ENCODE measurements at regions not wholly inside any gene's neighbourhood (a gene's known extent, or its start where the extent isn't known, plus 50 kb on each side); places are given as distances from the start of the nearest gene placed in this dataset.

DNA sequence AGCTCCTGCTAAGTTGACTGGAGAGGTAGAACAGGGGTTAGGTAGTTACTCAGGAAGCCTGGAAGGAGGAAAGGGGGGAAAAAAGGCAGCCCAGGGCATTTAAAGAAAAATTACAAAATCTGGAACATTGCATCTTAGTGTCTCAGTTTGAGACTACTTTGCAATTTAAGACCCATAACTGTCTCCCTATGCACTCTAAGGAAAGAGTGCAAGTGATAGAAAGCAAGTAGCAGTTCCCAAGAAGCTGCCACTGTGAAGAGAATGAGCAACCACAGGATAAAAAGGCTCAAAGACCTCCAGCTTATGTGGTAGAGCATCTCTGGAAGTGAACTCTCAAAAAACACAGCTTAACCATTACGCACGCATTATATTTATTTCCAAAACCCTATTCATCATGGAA, 141.8 kb downstream of the SLCO4C1 start:
- TF ChIP-seq, protein P1, sequence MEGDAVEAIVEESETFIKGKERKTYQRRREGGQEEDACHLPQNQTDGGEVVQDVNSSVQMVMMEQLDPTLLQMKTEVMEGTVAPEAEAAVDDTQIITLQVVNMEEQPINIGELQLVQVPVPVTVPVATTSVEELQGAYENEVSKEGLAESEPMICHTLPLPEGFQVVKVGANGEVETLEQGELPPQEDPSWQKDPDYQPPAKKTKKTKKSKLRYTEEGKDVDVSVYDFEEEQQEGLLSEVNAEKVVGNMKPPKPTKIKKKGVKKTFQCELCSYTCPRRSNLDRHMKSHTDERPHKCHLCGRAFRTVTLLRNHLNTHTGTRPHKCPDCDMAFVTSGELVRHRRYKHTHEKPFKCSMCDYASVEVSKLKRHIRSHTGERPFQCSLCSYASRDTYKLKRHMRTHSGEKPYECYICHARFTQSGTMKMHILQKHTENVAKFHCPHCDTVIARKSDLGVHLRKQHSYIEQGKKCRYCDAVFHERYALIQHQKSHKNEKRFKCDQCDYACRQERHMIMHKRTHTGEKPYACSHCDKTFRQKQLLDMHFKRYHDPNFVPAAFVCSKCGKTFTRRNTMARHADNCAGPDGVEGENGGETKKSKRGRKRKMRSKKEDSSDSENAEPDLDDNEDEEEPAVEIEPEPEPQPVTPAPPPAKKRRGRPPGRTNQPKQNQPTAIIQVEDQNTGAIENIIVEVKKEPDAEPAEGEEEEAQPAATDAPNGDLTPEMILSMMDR (IDR thresholded peaks at IDR 0.05; ENCODE audit: insufficient read depth, low read length, poor library complexity, severe bottlenecking), result no peak
- no peak for TF ChIP-seq EZH2phosphoT487 (conservative IDR thresholded peaks at IDR 0.05; ENCODE audit: low read length)

All from SU-DHL-6 (cell line).